Fibroblast of lung (primary cell): ENCODE measurements at regions not wholly inside any gene's neighbourhood (a gene's known extent, or its start where the extent isn't known, plus 50 kb on each side); places are given as distances from the start of the nearest gene placed in this dataset.

Experiments
- EZH2 ChIP-seq: IDR thresholded peaks from 2 replicates; pipeline ENCODE4 v1.5.1; 2012; ENCODE audit warnings: low read length, control low read depth, mild to moderate bottlenecking; ENCODE audit errors: missing control alignments
- TF ChIP-seq, protein P1 (sequence below), 2 donors: IDR thresholded peaks in 1 of 2; conservative IDR thresholded peaks in 1 of 2; 1 replicate in 1 of 2; 2 replicates in 1 of 2; pipeline ENCODE4 v1.5.1; 2011 to 2012; ENCODE audit warnings: low read length in 2 of 2, control low read depth in 1 of 2, inconsistent platforms in 1 of 2, low read depth in 1 of 2, mild to moderate bottlenecking in 1 of 2

DNA sequence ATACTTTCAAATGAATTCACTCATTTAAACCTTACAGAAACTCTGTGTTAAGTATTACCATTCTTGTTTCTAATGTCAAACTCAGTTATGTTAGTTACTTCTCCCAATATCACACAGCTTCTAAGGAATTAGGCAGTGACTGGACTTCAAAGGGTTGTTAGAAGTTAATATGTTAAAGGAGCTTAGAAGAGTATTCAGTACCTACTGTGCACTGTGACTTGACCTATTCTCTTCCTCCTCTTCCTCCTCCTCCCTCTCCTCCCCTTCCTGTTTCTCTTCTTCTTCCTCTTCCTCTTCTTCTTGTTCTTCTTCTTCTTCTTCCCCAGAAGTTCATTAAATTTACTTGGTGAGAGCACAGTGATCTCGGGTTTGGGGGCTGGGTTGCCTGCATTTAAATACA, 325.6 kb upstream of the SLC35B3 start:
- TF ChIP-seq, protein P1, sequence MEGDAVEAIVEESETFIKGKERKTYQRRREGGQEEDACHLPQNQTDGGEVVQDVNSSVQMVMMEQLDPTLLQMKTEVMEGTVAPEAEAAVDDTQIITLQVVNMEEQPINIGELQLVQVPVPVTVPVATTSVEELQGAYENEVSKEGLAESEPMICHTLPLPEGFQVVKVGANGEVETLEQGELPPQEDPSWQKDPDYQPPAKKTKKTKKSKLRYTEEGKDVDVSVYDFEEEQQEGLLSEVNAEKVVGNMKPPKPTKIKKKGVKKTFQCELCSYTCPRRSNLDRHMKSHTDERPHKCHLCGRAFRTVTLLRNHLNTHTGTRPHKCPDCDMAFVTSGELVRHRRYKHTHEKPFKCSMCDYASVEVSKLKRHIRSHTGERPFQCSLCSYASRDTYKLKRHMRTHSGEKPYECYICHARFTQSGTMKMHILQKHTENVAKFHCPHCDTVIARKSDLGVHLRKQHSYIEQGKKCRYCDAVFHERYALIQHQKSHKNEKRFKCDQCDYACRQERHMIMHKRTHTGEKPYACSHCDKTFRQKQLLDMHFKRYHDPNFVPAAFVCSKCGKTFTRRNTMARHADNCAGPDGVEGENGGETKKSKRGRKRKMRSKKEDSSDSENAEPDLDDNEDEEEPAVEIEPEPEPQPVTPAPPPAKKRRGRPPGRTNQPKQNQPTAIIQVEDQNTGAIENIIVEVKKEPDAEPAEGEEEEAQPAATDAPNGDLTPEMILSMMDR (conservative IDR thresholded peaks at IDR 0.05 in 1 of 2, IDR thresholded peaks at IDR 0.05 in 1 of 2; ENCODE audit: low read depth in 1 of 2, low read length in 2 of 2): no peak
- TF ChIP-seq EZH2: no peak
